ENCODE measurements at regions not wholly inside any gene's neighbourhood (a gene's known extent, or its start where the extent isn't known, plus 50 kb on each side); places are given as distances from the start of the nearest gene placed in this dataset.

DNA sequence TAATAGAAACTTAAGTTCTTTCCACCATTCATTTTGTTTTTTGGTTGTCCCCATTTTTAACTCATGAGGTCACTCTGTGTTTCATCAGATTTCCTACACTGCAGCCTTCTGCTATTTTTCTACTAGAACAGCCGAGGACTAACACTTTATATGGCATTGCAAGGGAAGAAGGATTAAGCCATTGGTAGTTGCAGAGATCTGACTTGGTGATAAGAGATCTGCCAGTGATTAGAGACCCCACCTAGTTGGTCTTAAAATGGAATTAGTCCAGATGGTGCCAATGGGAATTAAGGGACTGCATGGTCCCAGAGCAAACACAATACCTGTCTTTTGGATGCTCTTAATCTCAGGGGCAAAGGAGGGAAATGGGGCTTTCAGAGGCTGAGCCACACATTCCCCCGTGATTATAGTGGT lies 125.5 kb upstream of the TMEM170B start:
- no peak overlapping the region for H2AFZ ChIP-seq (replicated peaks; ENCODE audit: low read length, poor library complexity)
- TF ChIP-seq, protein P1, sequence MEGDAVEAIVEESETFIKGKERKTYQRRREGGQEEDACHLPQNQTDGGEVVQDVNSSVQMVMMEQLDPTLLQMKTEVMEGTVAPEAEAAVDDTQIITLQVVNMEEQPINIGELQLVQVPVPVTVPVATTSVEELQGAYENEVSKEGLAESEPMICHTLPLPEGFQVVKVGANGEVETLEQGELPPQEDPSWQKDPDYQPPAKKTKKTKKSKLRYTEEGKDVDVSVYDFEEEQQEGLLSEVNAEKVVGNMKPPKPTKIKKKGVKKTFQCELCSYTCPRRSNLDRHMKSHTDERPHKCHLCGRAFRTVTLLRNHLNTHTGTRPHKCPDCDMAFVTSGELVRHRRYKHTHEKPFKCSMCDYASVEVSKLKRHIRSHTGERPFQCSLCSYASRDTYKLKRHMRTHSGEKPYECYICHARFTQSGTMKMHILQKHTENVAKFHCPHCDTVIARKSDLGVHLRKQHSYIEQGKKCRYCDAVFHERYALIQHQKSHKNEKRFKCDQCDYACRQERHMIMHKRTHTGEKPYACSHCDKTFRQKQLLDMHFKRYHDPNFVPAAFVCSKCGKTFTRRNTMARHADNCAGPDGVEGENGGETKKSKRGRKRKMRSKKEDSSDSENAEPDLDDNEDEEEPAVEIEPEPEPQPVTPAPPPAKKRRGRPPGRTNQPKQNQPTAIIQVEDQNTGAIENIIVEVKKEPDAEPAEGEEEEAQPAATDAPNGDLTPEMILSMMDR (conservative IDR thresholded peaks at IDR 0.05; ENCODE audit: low read depth, low read length), result no peak
- no peak for TF ChIP-seq MAFK (IDR thresholded peaks at IDR 0.05; ENCODE audit: low read depth, low read length)
- no peak for TF ChIP-seq MXI1 (IDR thresholded peaks at IDR 0.05; ENCODE audit: borderline replicate concordance, low read depth, low read length)
- TF ChIP-seq CEBPB (IDR thresholded peaks at IDR 0.05; ENCODE audit: low read depth, low read length), result peak; percentile 25; the same call in 1 of the 2 replicates
- TF ChIP-seq CHD1 (IDR thresholded peaks at IDR 0.05; ENCODE audit: low read depth, low read length), result no peak
- peak overlapping the region; percentile 67 for H4K91ac ChIP-seq (ENCODE audit: insufficient read depth, low read depth, low read length)
- no peaks in the 10 kb centered on the region for H3K79me1 ChIP-seq (ENCODE audit: low read depth in 1 of 2, low read length in 2 of 2)
- peak overlapping the region; percentile 84; the same call in 1 of the 2 replicates for H2BK20ac ChIP-seq (ENCODE audit: low read depth, low read length)
- peak overlapping the region; percentile 10; the same call in 1 of the 2 replicates for H2AK5ac ChIP-seq (ENCODE audit: low read depth, low read length)
- peak overlapping the region; percentile 11; the same call in 1 of the 2 replicates for H3K14ac ChIP-seq (replicated peaks; ENCODE audit: low read depth, low read length)
- peak; percentile 38 for DNase-seq
- H3K9me1 ChIP-seq (ENCODE audit: insufficient read depth, low read length), result peaks cover 3% of the 10 kb centered on the region; the same call in 1 of the 2 replicates
- H3K36me3 ChIP-seq (ENCODE audit: control insufficient read depth, insufficient read depth, low read length), result no peaks in the 10 kb centered on the region
- no peak overlapping the region for H3K56ac ChIP-seq (ENCODE audit: extremely low read depth, insufficient read depth, low read length)
- no TSS peak for BruUV-seq (replicated peaks)
- no peak overlapping the region for H3K9ac ChIP-seq (ENCODE audit: low read depth, low read length)
- peak overlapping the region; percentile 81 for H3K18ac ChIP-seq (ENCODE audit: low read depth, low read length)
- H3K4me2 ChIP-seq (ENCODE audit: low read depth, low read length), result peak overlapping the region; percentile 20; the same call in 1 of the 2 replicates
- CTCF ChIA-PET, result no interaction called here
- no peak overlapping the region for H3K4me3 ChIP-seq (ENCODE audit: insufficient read depth, low read depth, low read length)
- dilution Hi-C loops (cut with HindIII; ENCODE audit: low sequenced_read_pairs, unreplicated experiment) (no loop called here), intact Hi-C loops (cut with micrococcal nuclease) (no loop called here), in situ Hi-C loops (cut with MboI; ENCODE audit: low sequenced_read_pairs) (no loop called here)
- WGBS, 2 experiments (ENCODE audit: extremely low coverage in 2 of 2, insufficient read length in 1 of 2), result no CpG with 5 or more reads among the region's 2 CpGs
- no peaks in the 10 kb centered on the region for H3K9me3 ChIP-seq (ENCODE audit: control insufficient read depth, insufficient read depth, low read length)
- peak overlapping the region; percentile 22; the same call in 1 of the 3 replicates for H2BK15ac ChIP-seq (ENCODE audit: low read depth, low read length)
- peak overlapping the region; percentile 11 to 64; a peak in 2 of 4 replicates for H4K8ac ChIP-seq (ENCODE audit: low read depth in 2 of 2, low read length in 2 of 2)
- no peaks in the 10 kb centered on the region for H4K20me1 ChIP-seq (ENCODE audit: insufficient read depth, low read length)
- H3K27me3 ChIP-seq (ENCODE audit: control insufficient read depth, insufficient read depth, low read length), result no peaks in the 10 kb centered on the region
- ATAC-seq (ENCODE audit: low read depth), result peak; percentile 65
- POLR2A ChIA-PET (ENCODE audit: unreplicated experiment), result no interaction called here
- no peak overlapping the region for H3K23ac ChIP-seq (ENCODE audit: low read depth, low read length)
- H3K27ac ChIP-seq (ENCODE audit: insufficient read depth, low read length), result peak overlapping the region; percentile 65; the same call in 1 of the 2 replicates
- peak overlapping the region; percentile 79 for H4K5ac ChIP-seq (ENCODE audit: low read depth, low read length)
- H2BK5ac ChIP-seq (ENCODE audit: low read depth, low read length, poor library complexity, severe bottlenecking), result peak overlapping the region; percentile 1
- peaks cover 8% of the 10 kb centered on the region for H3K4me1 ChIP-seq (ENCODE audit: control insufficient read depth, insufficient read depth, low read length)
- peak overlapping the region; percentile 32 for H3K4ac ChIP-seq (ENCODE audit: low read depth, low read length)
- H2BK120ac ChIP-seq (ENCODE audit: low read depth, low read length), result peak overlapping the region; percentile 75
- H2AK9ac ChIP-seq (replicated peaks; ENCODE audit: low read depth, low read length, poor library complexity), result no peak overlapping the region
